ENCODE measurements at regions not wholly inside any gene's neighbourhood (a gene's known extent, or its start where the extent isn't known, plus 50 kb on each side); places are given as distances from the start of the nearest gene placed in this dataset.

GRCh38 chr12:91379051-91379775 lies 196.6 kb upstream of the DCN start:
- TF ChIP-seq CTCF (IDR thresholded peaks at IDR 0.05; ENCODE audit: low read depth, low read length) (no peak), MYC (IDR thresholded peaks at IDR 0.05; ENCODE audit: low read depth, low read length) (no peak), POLR2A (IDR thresholded peaks at IDR 0.05; ENCODE audit: extremely low read depth, insufficient read length) (no peak)
